IMR-90 (cell line): ENCODE measurements at regions not wholly inside any gene's neighbourhood (a gene's known extent, or its start where the extent isn't known, plus 50 kb on each side); places are given as distances from the start of the nearest gene placed in this dataset.

Experiments used
- ATAC-seq: fragments of 200-7000 bp; cut with Tn5 transposase; 2 replicates; pipeline ENCODE4 v1.9.1; 2020; ENCODE audit warnings: low read depth, mild to moderate bottlenecking, moderate library complexity
- BruUV-seq: library from RNA; stranded (reverse); fragments of 400-500 nt; replicated peaks from 2 replicates; lab custom pipeline; 2021; lab: Mats Ljungman, UMichigan
- CTCF ChIA-PET: fragments of 300-600 bp; formaldehyde crosslinking; extraction: SDS; loops from one replicate; lab custom pipeline; 2021; ENCODE audit warnings: antibody characterized with exemption; lab: Yijun Ruan, JAX
- POLR2A ChIA-PET: fragments of 300-600 bp; sonication (Branson Sonifier 250); formaldehyde crosslinking; loops from one replicate; lab custom pipeline; 2022; ENCODE audit warnings: antibody characterized with exemption; ENCODE audit not compliant: unreplicated experiment; lab: Charles Lee
- DNase-seq: peaks from one replicate; pipeline ENCODE4 v3.0.0; 2013
- H2AFZ ChIP-seq: replicated peaks from 2 replicates; pipeline ENCODE3; 2013; ENCODE audit warnings: low read length, mild to moderate bottlenecking; ENCODE audit not compliant: poor library complexity
- H2AK5ac ChIP-seq: 2 replicates; pipeline ENCODE4 v1.6.1; 2013; ENCODE audit warnings: low read depth, low read length, inconsistent platforms
- H2AK9ac ChIP-seq: replicated peaks from 2 replicates; pipeline ENCODE3; 2013; ENCODE audit warnings: mild to moderate bottlenecking, low read depth, low read length, moderate library complexity; ENCODE audit not compliant: poor library complexity
- H2BK120ac ChIP-seq: 2 replicates; pipeline ENCODE4 v1.6.1; 2013; ENCODE audit warnings: low read depth, low read length, inconsistent platforms
- H2BK15ac ChIP-seq: 3 replicates; pipeline ENCODE4 v1.6.1; 2013; ENCODE audit warnings: low read depth, low read length, inconsistent platforms
- H2BK20ac ChIP-seq: 2 replicates; pipeline ENCODE4 v1.6.1; 2013; ENCODE audit warnings: low read depth, mild to moderate bottlenecking, inconsistent platforms, low read length, moderate library complexity
- H2BK5ac ChIP-seq: 2 replicates; pipeline ENCODE4 v1.6.1; 2013; ENCODE audit warnings: mild to moderate bottlenecking, low read depth, low read length, inconsistent platforms; ENCODE audit not compliant: poor library complexity, severe bottlenecking
- H3K14ac ChIP-seq: replicated peaks from 2 replicates; pipeline ENCODE4 v1.6.1; 2013; ENCODE audit warnings: low read depth, low read length, inconsistent platforms
- H3K18ac ChIP-seq: 2 replicates; pipeline ENCODE4 v1.6.1; 2013; ENCODE audit warnings: low read depth, low read length, control low read depth
- H3K23ac ChIP-seq: 2 replicates; pipeline ENCODE4 v1.6.1; 2013; ENCODE audit warnings: low read depth, low read length, inconsistent platforms
- H3K27ac ChIP-seq: 2 replicates; pipeline ENCODE4 v1.5.1; 2013; ENCODE audit warnings: mild to moderate bottlenecking, control low read depth, low read length; ENCODE audit not compliant: insufficient read depth
- H3K27me3 ChIP-seq: 2 replicates; pipeline ENCODE4 v1.6.1; 2013; ENCODE audit warnings: low read length; ENCODE audit not compliant: control insufficient read depth, insufficient read depth
- H3K36me3 ChIP-seq: 2 replicates; pipeline ENCODE4 v1.6.1; 2013; ENCODE audit warnings: low read length, mixed read lengths; ENCODE audit not compliant: control insufficient read depth, insufficient read depth
- H3K4ac ChIP-seq: 2 replicates; pipeline ENCODE4 v1.6.1; 2013; ENCODE audit warnings: low read depth, low read length, inconsistent platforms
- H3K4me1 ChIP-seq: 2 replicates; pipeline ENCODE4 v1.6.1; 2013; ENCODE audit warnings: low read length, mixed read lengths; ENCODE audit not compliant: control insufficient read depth, insufficient read depth
- H3K4me2 ChIP-seq: 2 replicates; pipeline ENCODE4 v1.6.1; 2013; ENCODE audit warnings: low read depth, mild to moderate bottlenecking, control low read depth, low read length, moderate library complexity
- H3K4me3 ChIP-seq: 2 replicates; pipeline ENCODE4 v1.5.1; 2013; ENCODE audit warnings: low read depth, mild to moderate bottlenecking, control low read depth, low read length, moderate library complexity; ENCODE audit not compliant: insufficient read depth
- H3K56ac ChIP-seq: 2 replicates; pipeline ENCODE4 v1.6.1; 2013; ENCODE audit warnings: low read length, inconsistent platforms; ENCODE audit not compliant: insufficient read depth; ENCODE audit errors: extremely low read depth
- H3K79me1 ChIP-seq, 2 experiments: 2 replicates each; pipeline ENCODE4 v1.6.1; 2013; ENCODE audit warnings: low read length in 2 of 2, inconsistent platforms in 1 of 2, low read depth in 1 of 2
- H3K9ac ChIP-seq: 2 replicates; pipeline ENCODE4 v1.6.1; 2013; ENCODE audit warnings: low read depth, low read length, control low read depth
- H3K9me1 ChIP-seq: 2 replicates; pipeline ENCODE4 v1.6.1; 2013; ENCODE audit warnings: low read length, inconsistent platforms; ENCODE audit not compliant: insufficient read depth
- H3K9me3 ChIP-seq: 2 replicates; pipeline ENCODE4 v1.6.1; 2013; ENCODE audit warnings: low read length; ENCODE audit not compliant: control insufficient read depth, insufficient read depth
- H4K20me1 ChIP-seq: 2 replicates; pipeline ENCODE4 v1.6.1; 2013; ENCODE audit warnings: low read length, inconsistent platforms; ENCODE audit not compliant: insufficient read depth
- H4K5ac ChIP-seq: 2 replicates; pipeline ENCODE4 v1.6.1; 2013; ENCODE audit warnings: mild to moderate bottlenecking, low read depth, low read length, control low read depth
- H4K8ac ChIP-seq, 2 experiments: 2 replicates each; pipeline ENCODE4 v1.6.1; 2013; ENCODE audit warnings: low read depth in 2 of 2, low read length in 2 of 2, control low read depth in 1 of 2, inconsistent platforms in 1 of 2
- H4K91ac ChIP-seq: 2 replicates; pipeline ENCODE4 v1.6.1; 2013; ENCODE audit warnings: low read depth, low read length, inconsistent platforms; ENCODE audit not compliant: insufficient read depth
- FOS ChIP-seq: fragments of 150-350 bp; IDR thresholded peaks from 2 replicates; pipeline ENCODE4 v1.6.1; 2016; ENCODE audit warnings: low read depth, low read length
- POLR2A ChIP-seq: IDR thresholded peaks from 2 replicates; pipeline ENCODE4 v1.6.1; 2012; ENCODE audit warnings: mild to moderate bottlenecking, low read depth, low read length
- RAD21 ChIP-seq: IDR thresholded peaks from 2 replicates; pipeline ENCODE4 v1.6.1; 2012; ENCODE audit warnings: low read length, improper control_type of control experiment
- whole genome bisulfite sequencing, 2 experiments: methylation state at CpG; one replicate each; pipeline versions ENCODE4 v1.1.5 to v1.1.7; 2013; ENCODE audit warnings: missing lambda C conversion rate in 2 of 2; ENCODE audit not compliant: insufficient read length in 1 of 2; ENCODE audit errors: extremely low coverage in 2 of 2; 5-methylcytosine and 5-hydroxymethylcytosine counted together
- dilution Hi-C: fragments of 300-500 bp; cut with HindIII; formaldehyde crosslinking; loops from one replicate; pipeline ENCODE4 v1.14.3; 2018; ENCODE audit warnings: low sequenced_read_pairs; ENCODE audit not compliant: unreplicated experiment
- in situ Hi-C: fragments of 300-500 bp; cut with MboI; formaldehyde crosslinking; loops from 3 replicates; pipeline ENCODE4 v1.14.3; 2019; ENCODE audit warnings: low sequenced_read_pairs, inconsistent platforms, mixed read lengths
- intact Hi-C: fragments of 100-400 bp; cut with micrococcal nuclease; formaldehyde crosslinking; loops from 2 replicates; pipeline ENCODE4 v1.10.0; 2022
- TF ChIP-seq, protein P1 (sequence below): conservative IDR thresholded peaks from 2 replicates; pipeline ENCODE4 v1.5.1; 2012; ENCODE audit warnings: mild to moderate bottlenecking, low read depth, low read length, improper control_type of control experiment

DNA sequence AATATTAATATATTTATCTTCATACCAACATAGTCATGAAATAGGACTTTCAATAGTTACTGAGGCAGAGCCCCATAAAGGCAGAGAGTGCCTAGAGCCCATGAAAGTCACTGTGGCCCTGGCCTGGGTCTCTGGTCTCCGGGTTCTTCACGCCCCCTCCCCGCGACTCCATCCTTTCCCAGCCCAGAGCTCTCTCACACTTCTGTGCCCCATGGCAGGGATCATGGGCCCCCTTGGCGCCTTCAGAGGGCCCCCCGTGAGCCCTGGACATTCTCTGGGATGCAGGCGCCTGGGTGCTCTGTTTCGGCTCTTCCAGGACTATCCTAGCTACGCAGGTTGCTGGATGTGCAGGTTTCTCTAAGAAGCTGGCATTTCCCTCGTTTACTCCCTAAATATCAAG is 228.4 kb downstream of the TEX29 start:
- Histone ChIP-seq H3K18ac (no peak overlapping the region), H3K56ac (no peak overlapping the region), H3K4me3 (no peak overlapping the region), H4K91ac (no peak overlapping the region), H3K4me2 (no peak overlapping the region), H3K4ac (no peak overlapping the region), H3K27ac (no peak overlapping the region), H3K4me1 (no peaks in the 10 kb centered on the region), H2BK20ac (no peak overlapping the region), H3K9ac (no peak overlapping the region), H4K8ac (no peak overlapping the region), H2AK5ac (no peak overlapping the region), H3K9me1 (no peaks in the 10 kb centered on the region), H3K23ac (no peak overlapping the region), H3K36me3 (no peaks in the 10 kb centered on the region), H2BK15ac (no peak overlapping the region), H4K20me1 (no peaks in the 10 kb centered on the region), H2BK120ac (no peak overlapping the region), H2AFZ (no peak overlapping the region), H2BK5ac (no peak overlapping the region), H4K5ac (no peak overlapping the region), H3K27me3 (no peaks in the 10 kb centered on the region), H3K9me3 (peaks cover 39% of the 10 kb centered on the region), H2AK9ac (no peak overlapping the region), H3K14ac (no peak overlapping the region), H3K79me1 (no peaks in the 10 kb centered on the region)
- TF ChIP-seq RAD21 (no peak), POLR2A (no peak), FOS (no peak)
- TF ChIP-seq, protein P1, sequence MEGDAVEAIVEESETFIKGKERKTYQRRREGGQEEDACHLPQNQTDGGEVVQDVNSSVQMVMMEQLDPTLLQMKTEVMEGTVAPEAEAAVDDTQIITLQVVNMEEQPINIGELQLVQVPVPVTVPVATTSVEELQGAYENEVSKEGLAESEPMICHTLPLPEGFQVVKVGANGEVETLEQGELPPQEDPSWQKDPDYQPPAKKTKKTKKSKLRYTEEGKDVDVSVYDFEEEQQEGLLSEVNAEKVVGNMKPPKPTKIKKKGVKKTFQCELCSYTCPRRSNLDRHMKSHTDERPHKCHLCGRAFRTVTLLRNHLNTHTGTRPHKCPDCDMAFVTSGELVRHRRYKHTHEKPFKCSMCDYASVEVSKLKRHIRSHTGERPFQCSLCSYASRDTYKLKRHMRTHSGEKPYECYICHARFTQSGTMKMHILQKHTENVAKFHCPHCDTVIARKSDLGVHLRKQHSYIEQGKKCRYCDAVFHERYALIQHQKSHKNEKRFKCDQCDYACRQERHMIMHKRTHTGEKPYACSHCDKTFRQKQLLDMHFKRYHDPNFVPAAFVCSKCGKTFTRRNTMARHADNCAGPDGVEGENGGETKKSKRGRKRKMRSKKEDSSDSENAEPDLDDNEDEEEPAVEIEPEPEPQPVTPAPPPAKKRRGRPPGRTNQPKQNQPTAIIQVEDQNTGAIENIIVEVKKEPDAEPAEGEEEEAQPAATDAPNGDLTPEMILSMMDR = no peak
- ATAC-seq (no peak), DNase-seq (no peak)
- dilution Hi-C loops (no loop called here), in situ Hi-C loops (no loop called here), intact Hi-C loops (no loop called here)
- CTCF ChIA-PET = no interaction called here
- no TSS peak for BruUV-seq
- 38% methylated on average over 3 of the region's 10 CpGs; no CpG with 5 or more reads in 1 of the 2 experiments for WGBS, 2 experiments
- POLR2A ChIA-PET = no interaction called here
